B cell (primary cell): ENCODE measurements at regions not wholly inside any gene's neighbourhood (a gene's known extent, or its start where the extent isn't known, plus 50 kb on each side); places are given as distances from the start of the nearest gene placed in this dataset.

ENCODE experiments used
- ATAC-seq: fragments of 200-7000 bp; cut with Tn5 transposase; one replicate; pipeline ENCODE4 v1.10.0; 2021; ENCODE audit warnings: low read depth, mild to moderate bottlenecking, moderate number of reproducible peaks, moderate library complexity
- CTCF ChIA-PET: fragments of 350-600 bp; sonication (Branson Sonifier 250); formaldehyde crosslinking; loops from one replicate; lab custom pipeline; 2021; ENCODE audit warnings: antibody characterized with exemption, inconsistent platforms; lab: Charles Lee
- POLR2A ChIA-PET: fragments of 350-600 bp; sonication (Branson Sonifier 250); formaldehyde crosslinking; loops from one replicate; lab custom pipeline; 2021; ENCODE audit warnings: antibody characterized with exemption; lab: Charles Lee
- DNase-seq: peaks from one replicate; pipeline ENCODE4 v3.0.0; 2013
- H2AFZ ChIP-seq: 2 replicates; pipeline ENCODE4 v1.6.1; 2012; ENCODE audit warnings: mild to moderate bottlenecking, low read depth, low read length; ENCODE audit not compliant: insufficient read depth, poor library complexity, severe bottlenecking
- H3K27ac ChIP-seq, 2 donors: 1 replicate in 1 of 2; 2 replicates in 1 of 2; pipeline ENCODE4 v1.5.1; 2012 to 2013; ENCODE audit warnings: low read length in 2 of 2, mild to moderate bottlenecking in 2 of 2, moderate library complexity in 1 of 2
- H3K27me3 ChIP-seq, 4 experiments: fragments of 200-600 bp in 1 of 4; sonication (generic) in 1 of 4; replicated peaks in 1 of 4; 1 replicate in 2 of 4; 2 replicates in 2 of 4; pipeline versions ENCODE4 v1.6.1 to v1.7.0; 2013 to 2016; ENCODE audit warnings: low read length in 3 of 4, mild to moderate bottlenecking in 2 of 4, mixed read lengths in 1 of 4, moderate library complexity in 1 of 4; ENCODE audit not compliant: insufficient read depth in 4 of 4, control insufficient read depth in 3 of 4; ENCODE audit errors: control extremely low read depth in 1 of 4
- H3K36me3 ChIP-seq, 2 experiments: replicated peaks in 1 of 2; 1 replicate in 1 of 2; 2 replicates in 1 of 2; pipeline versions ENCODE4 v1.6.1 to v1.7.1; 2013; ENCODE audit warnings: low read length in 1 of 2; ENCODE audit not compliant: insufficient read depth in 2 of 2, control insufficient read depth in 1 of 2; ENCODE audit errors: control extremely low read depth in 1 of 2, extremely low read depth in 1 of 2
- H3K4me1 ChIP-seq, 2 donors: fragments of 200-600 bp in 1 of 2; sonication (generic) in 1 of 2; 1 replicate in 1 of 2; 2 replicates in 1 of 2; pipeline versions ENCODE4 v1.5.1 to v1.6.1; 2013 to 2017; ENCODE audit warnings: low read length in 2 of 2; ENCODE audit not compliant: control insufficient read depth in 2 of 2, insufficient read depth in 2 of 2
- H3K4me2 ChIP-seq: replicated peaks from 2 replicates; pipeline ENCODE3; 2012; ENCODE audit warnings: mild to moderate bottlenecking, low read depth, low read length; ENCODE audit not compliant: poor library complexity, severe bottlenecking
- H3K4me3 ChIP-seq, 5 experiments: fragments of 200-600 bp in 1 of 5; sonication (generic) in 1 of 5; 1 replicate in 3 of 5; 2 replicates in 2 of 5; pipeline versions ENCODE4 v1.5.1 to v1.7.0; 2011 to 2016; ENCODE audit warnings: low read length in 4 of 5, mild to moderate bottlenecking in 4 of 5, low read depth in 2 of 5, control low read depth in 1 of 5, moderate library complexity in 1 of 5; ENCODE audit not compliant: insufficient read depth in 1 of 5; ENCODE audit errors: control extremely low read depth in 1 of 5, extremely low read depth in 1 of 5
- H3K79me2 ChIP-seq: fragments of 200-600 bp; sonication (generic); one replicate; pipeline ENCODE4 v1.6.0; 2016; ENCODE audit warnings: low read length; ENCODE audit not compliant: control insufficient read depth, insufficient read depth
- H3K9ac ChIP-seq: fragments of 200-600 bp; sonication (generic); 2 replicates; pipeline ENCODE4 v1.6.1; 2017; ENCODE audit warnings: mild to moderate bottlenecking, low read length, moderate library complexity
- H3K9me3 ChIP-seq, 3 donors: one replicate each; pipeline versions ENCODE4 v1.6.1 to v1.7.1; 2013; ENCODE audit warnings: low read length in 2 of 3; ENCODE audit not compliant: control insufficient read depth in 2 of 3, insufficient read depth in 1 of 3; ENCODE audit errors: control extremely low read depth in 1 of 3
- H4K20me1 ChIP-seq: 2 replicates; pipeline ENCODE4 v1.6.0; 2012; ENCODE audit warnings: mild to moderate bottlenecking, low read length; ENCODE audit not compliant: insufficient read depth, control insufficient read depth, poor library complexity, severe bottlenecking
- H3K27ac Mint-ChIP-seq: one replicate; pipeline ENCODE4 v1.8.0; 2021; ENCODE audit warnings: mixed read lengths
- H3K27me3 Mint-ChIP-seq: one replicate; pipeline ENCODE4 v1.8.0; 2021; ENCODE audit warnings: mixed read lengths
- H3K4me1 Mint-ChIP-seq: one replicate; pipeline ENCODE4 v1.8.0; 2021; ENCODE audit warnings: mixed read lengths
- H3K4me3 Mint-ChIP-seq: one replicate; pipeline ENCODE4 v1.8.0; 2021; ENCODE audit warnings: mixed read lengths
- H3K9me3 Mint-ChIP-seq: one replicate; pipeline ENCODE4 v1.8.0; 2022; ENCODE audit warnings: mixed read lengths; ENCODE audit not compliant: insufficient read depth
- EZH2 ChIP-seq: IDR thresholded peaks from 2 replicates; pipeline ENCODE4 v1.6.1; 2012; ENCODE audit warnings: borderline replicate concordance, low read depth, mild to moderate bottlenecking, moderate library complexity, low read length; ENCODE audit not compliant: insufficient read depth, poor library complexity, severe bottlenecking
- WGBS: methylation state at CpG from one replicate; pipeline ENCODE4 v1.1.5; 2013; ENCODE audit warnings: missing lambda C conversion rate; ENCODE audit not compliant: insufficient coverage; 5-methylcytosine and 5-hydroxymethylcytosine counted together
- intact Hi-C: fragments of 100-400 bp; cut with micrococcal nuclease; formaldehyde crosslinking; loops from one replicate; pipeline ENCODE4 v1.10.0; 2022
- TF ChIP-seq, protein P1 (sequence below): fragments of 200-600 bp; IDR thresholded peaks from one replicate; pipeline ENCODE4 v1.8.0; 2022; ENCODE audit warnings: antibody characterized with exemption, mild to moderate bottlenecking

DNA sequence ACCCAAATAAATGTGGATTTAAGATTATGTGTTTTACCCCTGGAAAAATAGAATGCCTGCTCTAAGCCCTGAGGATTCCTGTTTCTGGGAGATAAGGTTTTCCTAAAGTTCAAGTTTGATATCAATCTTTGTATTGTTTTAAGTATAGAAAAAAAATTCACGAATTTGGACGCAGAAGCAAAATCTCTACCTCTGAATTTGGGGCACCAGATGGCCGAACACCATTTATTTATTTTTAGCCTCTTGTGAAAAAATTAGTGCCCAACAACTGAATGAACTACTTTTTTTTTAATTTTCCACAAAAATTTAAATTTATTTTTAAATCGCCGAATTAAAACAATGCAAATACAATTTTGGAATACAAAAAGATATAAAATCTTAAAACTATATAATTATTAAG is 128.1 kb upstream of the SP4 start:
- H3K4me3 Mint-ChIP-seq: no peak overlapping the region
- intact Hi-C loops: loop anchor here (5.0 kb wide), 1 partner anchor 228 kb away; no protein-coding TSS in a partner anchor
- POLR2A ChIA-PET: no interaction called here

DNA sequence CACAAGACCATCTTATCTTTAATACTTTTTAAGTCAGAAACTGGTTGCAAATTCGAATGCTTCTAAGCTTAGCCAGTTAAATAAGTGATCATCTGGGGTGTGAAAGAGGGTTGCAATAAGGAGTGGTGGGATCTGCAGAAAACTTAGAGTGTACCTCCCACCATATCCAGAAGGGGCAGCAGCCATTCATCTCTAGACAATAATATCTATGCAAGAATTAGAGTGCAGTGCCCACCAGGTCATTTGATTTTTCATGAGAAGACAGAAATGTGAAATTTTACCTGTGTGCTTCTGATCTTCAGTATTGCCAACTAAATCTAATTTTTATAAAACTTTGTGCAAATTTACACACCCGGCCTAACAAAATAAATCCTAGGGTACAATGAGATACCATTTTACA is 127.2 kb upstream of the SP4 start:
- intact Hi-C loops: loop anchor here (5.0 kb wide), 1 partner anchor 227 kb away; no protein-coding TSS in a partner anchor
- Histone ChIP-seq H3K79me2 (no peaks in the 10 kb centered on the region), H3K9me3 (no peaks in the 10 kb centered on the region), H4K20me1 (no peaks in the 10 kb centered on the region), H3K9ac (no peak overlapping the region), H3K4me3 (no peak overlapping the region), H2AFZ (no peak overlapping the region), H3K27me3 (no peaks in the 10 kb centered on the region), H3K4me1 (no peaks in the 10 kb centered on the region), H3K4me2 (no peak overlapping the region), H3K36me3 (no peaks in the 10 kb centered on the region), H3K27ac (no peak overlapping the region)
- Mint-ChIP-seq H3K9me3 (no peaks in the 10 kb centered on the region), H3K27ac (no peak overlapping the region), H3K4me3 (no peak overlapping the region), H3K27me3 (no peaks in the 10 kb centered on the region), H3K4me1 (peaks cover 4% of the 10 kb centered on the region)
- no peak for ATAC-seq
- CTCF ChIA-PET: no interaction called here
- peak; percentile 14 for DNase-seq
- no CpG with 5 or more reads among the region's 2 CpGs for WGBS
- TF ChIP-seq EZH2: no peak
- TF ChIP-seq, protein P1, sequence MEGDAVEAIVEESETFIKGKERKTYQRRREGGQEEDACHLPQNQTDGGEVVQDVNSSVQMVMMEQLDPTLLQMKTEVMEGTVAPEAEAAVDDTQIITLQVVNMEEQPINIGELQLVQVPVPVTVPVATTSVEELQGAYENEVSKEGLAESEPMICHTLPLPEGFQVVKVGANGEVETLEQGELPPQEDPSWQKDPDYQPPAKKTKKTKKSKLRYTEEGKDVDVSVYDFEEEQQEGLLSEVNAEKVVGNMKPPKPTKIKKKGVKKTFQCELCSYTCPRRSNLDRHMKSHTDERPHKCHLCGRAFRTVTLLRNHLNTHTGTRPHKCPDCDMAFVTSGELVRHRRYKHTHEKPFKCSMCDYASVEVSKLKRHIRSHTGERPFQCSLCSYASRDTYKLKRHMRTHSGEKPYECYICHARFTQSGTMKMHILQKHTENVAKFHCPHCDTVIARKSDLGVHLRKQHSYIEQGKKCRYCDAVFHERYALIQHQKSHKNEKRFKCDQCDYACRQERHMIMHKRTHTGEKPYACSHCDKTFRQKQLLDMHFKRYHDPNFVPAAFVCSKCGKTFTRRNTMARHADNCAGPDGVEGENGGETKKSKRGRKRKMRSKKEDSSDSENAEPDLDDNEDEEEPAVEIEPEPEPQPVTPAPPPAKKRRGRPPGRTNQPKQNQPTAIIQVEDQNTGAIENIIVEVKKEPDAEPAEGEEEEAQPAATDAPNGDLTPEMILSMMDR: peak; percentile 38
- POLR2A ChIA-PET: interaction anchor here (0.6 kb wide), 1 partner anchor 56 kb away, joined by 5 read pairs; no protein-coding TSS in a partner anchor

More for the DNA sequence above, 128.1 kb upstream of the SP4 start:
- TF ChIP-seq EZH2: no peak
- TF ChIP-seq, protein P1: no peak
- H3K27me3 ChIP-seq: no peaks in the 10 kb centered on the region
- H4K20me1 ChIP-seq: no peaks in the 10 kb centered on the region
- H3K4me1 ChIP-seq: no peaks in the 10 kb centered on the region
- ATAC-seq (no peak), DNase-seq (no peak)
- H3K9me3 ChIP-seq: no peaks in the 10 kb centered on the region
- H2AFZ ChIP-seq: no peak overlapping the region
- no peaks in the 10 kb centered on the region for H3K4me1 Mint-ChIP-seq
- H3K9ac ChIP-seq: no peak overlapping the region
- H3K79me2 ChIP-seq: no peaks in the 10 kb centered on the region
- WGBS: no CpG with 5 or more reads among the region's 5 CpGs
- CTCF ChIA-PET: no interaction called here
- no peak overlapping the region for H3K4me2 ChIP-seq
- no peaks in the 10 kb centered on the region for H3K36me3 ChIP-seq
- no peaks in the 10 kb centered on the region for H3K27me3 Mint-ChIP-seq
- no peak overlapping the region for H3K27ac Mint-ChIP-seq
- no peak overlapping the region for H3K27ac ChIP-seq
- H3K9me3 Mint-ChIP-seq: no peaks in the 10 kb centered on the region
- H3K4me3 ChIP-seq: no peak overlapping the region
